ENCODE measurements at regions not wholly inside any gene's neighbourhood (a gene's known extent, or its start where the extent isn't known, plus 50 kb on each side); places are given as distances from the start of the nearest gene placed in this dataset.
"Not testable (repeated sequence)": the region's sequence is repeated elsewhere in the genome, so short reads cannot be mapped to it uniquely, and the experiment has no call there.

- H3K18ac ChIP-seq (ENCODE audit: extremely low read depth, low read length); H4K5ac ChIP-seq (ENCODE audit: insufficient read length, low read depth, low read length); H2BK20ac ChIP-seq (ENCODE audit: low read length); H3K27me3 ChIP-seq (replicated peaks in 1 of 4; ENCODE audit: control insufficient read depth in 3 of 4, extremely low read depth in 1 of 4, insufficient read depth in 3 of 4, low read length in 3 of 4); H3K27ac ChIP-seq (ENCODE audit: low read depth, low read length); H2AFZ ChIP-seq (ENCODE audit: low read length); H2BK120ac ChIP-seq (replicated peaks; ENCODE audit: low read depth, low read length); H3K4me1 ChIP-seq (replicated peaks in 1 of 4; ENCODE audit: control insufficient read depth in 3 of 4, insufficient read depth in 4 of 4, low read length in 3 of 4); H2BK5ac ChIP-seq (ENCODE audit: low read depth, low read length); H2BK12ac ChIP-seq (ENCODE audit: low read depth, low read length); H3K79me1 ChIP-seq (ENCODE audit: low read depth, low read length); H3K4ac ChIP-seq (replicated peaks; ENCODE audit: insufficient read length, low read depth, low read length); H3K4me3 ChIP-seq (ENCODE audit: extremely low read depth in 1 of 4, insufficient read depth in 2 of 4, low read depth in 3 of 4, low read length in 4 of 4); H2AK5ac ChIP-seq (ENCODE audit: low read depth, low read length); H4K20me1 ChIP-seq (replicated peaks in 1 of 2; ENCODE audit: control insufficient read depth in 1 of 2, insufficient read depth in 2 of 2, low read length in 2 of 2); FAIRE-seq; DNase-seq (ENCODE audit: low read depth in 1 of 2, low spot score in 2 of 2); H3K23ac ChIP-seq (ENCODE audit: insufficient read length); H3K9me3 ChIP-seq (ENCODE audit: insufficient read depth in 2 of 2, low read depth in 1 of 2, low read length in 1 of 2); H2BK15ac ChIP-seq (ENCODE audit: low read length); H3K9ac ChIP-seq (replicated peaks in 1 of 4; ENCODE audit: extremely low read depth in 1 of 4, low read depth in 3 of 4, low read length in 3 of 4); H3K36me3 ChIP-seq (ENCODE audit: control insufficient read depth in 2 of 4, insufficient read depth in 4 of 4, low read length in 3 of 4); H3K14ac ChIP-seq (ENCODE audit: insufficient read length); H3K79me2 ChIP-seq (ENCODE audit: control insufficient read depth in 1 of 2, insufficient read depth in 2 of 2, low read length in 2 of 2); H4K8ac ChIP-seq (ENCODE audit: extremely low read depth, insufficient read depth, low read length); POLR2A ChIA-PET (ENCODE audit: partially characterized antibody); H4K91ac ChIP-seq (replicated peaks; ENCODE audit: insufficient read length, low read length); H3K23me2 ChIP-seq (ENCODE audit: low read depth, low read length); H3K56ac ChIP-seq (replicated peaks; ENCODE audit: insufficient read length, low read depth, low read length); H3K4me2 ChIP-seq (ENCODE audit: insufficient read depth in 1 of 2, low read depth in 2 of 2, low read length in 2 of 2): not testable (repeated sequence)
- 85% methylated on average over 1 of the region's 1 CpG; no CpG with 5 or more reads in 1 of the 2 experiments for WGBS, 2 experiments (ENCODE audit: extremely low coverage in 1 of 2, insufficient coverage in 1 of 2, insufficient read length in 1 of 2, insufficient replicate concordance in 2 of 2, low coverage in 1 of 2, low lambda C conversion rate in 2 of 2, missing lambda C conversion rate in 1 of 2)
- CTCF ChIA-PET (ENCODE audit: partially characterized antibody), result interaction anchor here (1.8 kb wide), 1 partner anchor 9 kb away, joined by 5 read pairs; no protein-coding TSS in a partner anchor
Observed at GRCh38 chr7:68714135-68714534, 884.1 kb upstream of the AUTS2 start.

Data from H1 (cell line).